Esophagus muscularis mucosa (tissue), 4 donors: ENCODE measurements at regions not wholly inside any gene's neighbourhood (a gene's known extent, or its start where the extent isn't known, plus 50 kb on each side); places are given as distances from the start of the nearest gene placed in this dataset.

Source experiments
- CTCF ChIP-seq, 3 experiments: fragments of 200-600 bp in 2 of 3; fragments of 450-650 bp in 1 of 3; sonication (generic) in 2 of 3; IDR thresholded peaks; one replicate each; pipeline ENCODE4 v1.5.1; 2017 to 2019; ENCODE audit warnings: antibody characterized with exemption in 3 of 3, mild to moderate bottlenecking in 2 of 3, moderate library complexity in 1 of 3
- EP300 ChIP-seq: sonication (generic); formaldehyde crosslinking; IDR thresholded peaks from one replicate; pipeline ENCODE4 v1.6.1; 2017; ENCODE audit warnings: antibody characterized with exemption
- POLR2A ChIP-seq: fragments of 450-650 bp; IDR thresholded peaks from one replicate; pipeline ENCODE4 v1.6.1; 2017; ENCODE audit warnings: antibody characterized with exemption, moderate library complexity, mild to moderate bottlenecking, low read depth
- POLR2AphosphoS5 ChIP-seq, 2 donors: sonication (generic); formaldehyde crosslinking; IDR thresholded peaks; one replicate each; pipeline ENCODE4 v1.6.1; 2017; ENCODE audit warnings: antibody characterized with exemption in 2 of 2

GRCh38 chr15:47553947-47554346, 163.4 kb upstream of the SEMA6D start:
- no peak for TF ChIP-seq CTCF (IDR thresholded peaks at IDR 0.05)
- TF ChIP-seq POLR2AphosphoS5 (IDR thresholded peaks at IDR 0.05) = no peak
- TF ChIP-seq EP300 = no peak
- TF ChIP-seq POLR2A = no peak
